OCI-LY3 (cell line): ENCODE measurements at regions not wholly inside any gene's neighbourhood (a gene's known extent, or its start where the extent isn't known, plus 50 kb on each side); places are given as distances from the start of the nearest gene placed in this dataset.
A peak's percentile ranks its signal among the peaks of the same experiment; 100 is the strongest.

Experiments
- H2AFZ ChIP-seq: fragments of 200-600, 300-600 bp; shearing (Covaris generic); 2 replicates; pipeline ENCODE4 v1.6.0; 2014; ENCODE audit warnings: antibody characterized with exemption, low read depth, low read length
- H3K27ac ChIP-seq: fragments of 200-600, 300-600 bp; sonication (generic); 2 replicates; pipeline ENCODE4 v1.5.1; 2014; ENCODE audit warnings: mild to moderate bottlenecking, low read length, moderate library complexity, mixed read lengths
- H3K27me3 ChIP-seq: fragments of 200-600, 300-600 bp; sonication (generic); 2 replicates; pipeline ENCODE4 v1.6.1; 2014; ENCODE audit warnings: low read depth, low read length, mixed read lengths
- H3K36me3 ChIP-seq: fragments of 200-600, 300-600 bp; sonication (generic); replicated peaks from 2 replicates; pipeline ENCODE3; 2014; ENCODE audit warnings: low read depth, low read length, mixed read lengths
- H3K4me1 ChIP-seq: fragments of 300-600, 200-600 bp; sonication (generic); 2 replicates; pipeline ENCODE4 v1.6.1; 2014; ENCODE audit warnings: low read length, mixed read lengths
- H3K4me2 ChIP-seq: fragments of 200-600, 300-600 bp; sonication (generic); 2 replicates; pipeline ENCODE4 v1.6.1; 2014; ENCODE audit warnings: low read length, mixed read lengths
- H3K4me3 ChIP-seq: fragments of 300-600, 200-600 bp; sonication (generic); 2 replicates; pipeline ENCODE4 v1.5.1; 2014; ENCODE audit warnings: antibody characterized with exemption, mild to moderate bottlenecking, low read length, moderate library complexity
- H3K79me2 ChIP-seq: fragments of 300-600, 200-600 bp; shearing (Covaris generic); 2 replicates; pipeline ENCODE4 v1.6.1; 2014; ENCODE audit warnings: mild to moderate bottlenecking, low read length, mixed read lengths
- H3K9ac ChIP-seq: fragments of 300-600, 200-600 bp; shearing (Covaris generic); 2 replicates; pipeline ENCODE4 v1.6.0; 2014; ENCODE audit warnings: mild to moderate bottlenecking, low read length, moderate library complexity
- H3K9me3 ChIP-seq: fragments of 200-600, 300-600 bp; shearing (Covaris generic); 2 replicates; pipeline ENCODE4 v1.6.1; 2014; ENCODE audit warnings: low read length, mixed read lengths; ENCODE audit not compliant: insufficient read depth
- H4K20me1 ChIP-seq: fragments of 200-600, 300-600 bp; sonication (generic); 2 replicates; pipeline ENCODE4 v1.6.1; 2016; ENCODE audit warnings: low read length, mixed read lengths; ENCODE audit not compliant: insufficient read depth
- CTCF ChIP-seq: fragments of 200-600, 300-600 bp; sonication (generic); IDR thresholded peaks from 2 replicates; pipeline ENCODE4 v1.5.1; 2014; ENCODE audit warnings: antibody characterized with exemption, low read length, low read depth
- EZH2phosphoT487 ChIP-seq: fragments of 200-600 bp; shearing (Covaris generic); IDR thresholded peaks from 2 replicates; pipeline ENCODE4 v1.6.1; 2018; ENCODE audit warnings: antibody characterized with exemption, mixed run types, low read depth

- no peak for TF ChIP-seq CTCF
- TF ChIP-seq EZH2phosphoT487, result no peak
- no peaks in the 10 kb centered on the region for H4K20me1 ChIP-seq
- H3K9ac ChIP-seq, result no peak overlapping the region
- no peaks in the 10 kb centered on the region for H3K27me3 ChIP-seq
- H3K9me3 ChIP-seq, result no peaks in the 10 kb centered on the region
- no peaks in the 10 kb centered on the region for H3K79me2 ChIP-seq
- H3K36me3 ChIP-seq, result no peaks in the 10 kb centered on the region
- H3K27ac ChIP-seq, result no peak overlapping the region
- H3K4me1 ChIP-seq, result peaks cover 4% of the 10 kb centered on the region
- no peak overlapping the region for H3K4me3 ChIP-seq
- no peak overlapping the region for H2AFZ ChIP-seq
- no peak overlapping the region for H3K4me2 ChIP-seq
These were observed 1951.9 kb upstream of the SEL1L start for GRCh38 chr14:83485591-83485990.

- H3K36me3 ChIP-seq, result no peaks in the 10 kb centered on the region
- H4K20me1 ChIP-seq, result no peaks in the 10 kb centered on the region
- no peak for TF ChIP-seq EZH2phosphoT487
- TF ChIP-seq CTCF, result no peak
- H3K27ac ChIP-seq, result no peak overlapping the region
- no peaks in the 10 kb centered on the region for H3K79me2 ChIP-seq
- peaks cover 6% of the 10 kb centered on the region; the same call in 1 of the 2 replicates for H3K4me1 ChIP-seq
- H3K9ac ChIP-seq, result no peak overlapping the region
- H2AFZ ChIP-seq, result no peak overlapping the region
- H3K4me2 ChIP-seq, result 0 out of 2 replicates have a peak overlapping the region, but pooled peaks have one; percentile 12
- no peaks in the 10 kb centered on the region for H3K9me3 ChIP-seq
- no peak overlapping the region for H3K4me3 ChIP-seq
- H3K27me3 ChIP-seq, result no peaks in the 10 kb centered on the region
These were observed 1957.4 kb upstream of the SEL1L start for GRCh38 chr14:83491091-83491490.

GRCh38 chr14:83520837-83521236 lies 1987.2 kb upstream of the SEL1L start:
- Histone ChIP-seq H2AFZ (no peak overlapping the region), H3K27me3 (no peaks in the 10 kb centered on the region), H3K27ac (no peak overlapping the region), H3K4me2 (no peak overlapping the region), H3K9ac (no peak overlapping the region), H3K36me3 (no peaks in the 10 kb centered on the region), H3K4me1 (no peaks in the 10 kb centered on the region), H4K20me1 (no peaks in the 10 kb centered on the region), H3K4me3 (no peak overlapping the region), H3K9me3 (no peaks in the 10 kb centered on the region), H3K79me2 (no peaks in the 10 kb centered on the region)
- TF ChIP-seq CTCF (no peak), EZH2phosphoT487 (no peak)

GRCh38 chr14:83529531-83529930 lies 1995.9 kb upstream of the SEL1L start:
- TF ChIP-seq CTCF (no peak), EZH2phosphoT487 (no peak)
- H3K4me3 ChIP-seq, result no peak overlapping the region

More at GRCh38 chr14:83529531-83529930, 1995.9 kb upstream of the SEL1L start:
- Histone ChIP-seq H2AFZ (no peak overlapping the region), H3K27ac (no peak overlapping the region), H3K9ac (no peak overlapping the region), H3K4me2 (no peak overlapping the region), H3K79me2 (no peaks in the 10 kb centered on the region), H3K9me3 (no peaks in the 10 kb centered on the region), H3K27me3 (no peaks in the 10 kb centered on the region), H4K20me1 (no peaks in the 10 kb centered on the region), H3K4me1 (peaks cover 7% of the 10 kb centered on the region), H3K36me3 (no peaks in the 10 kb centered on the region)
